H1 (cell line): ENCODE measurements at regions not wholly inside any gene's neighbourhood (a gene's known extent, or its start where the extent isn't known, plus 50 kb on each side); places are given as distances from the start of the nearest gene placed in this dataset.

ENCODE experiments used
- CTCF ChIA-PET: fragments of 300-600 bp; sonication (Branson Sonifier 250); formaldehyde crosslinking; loops from one replicate; lab custom pipeline; 2021; ENCODE audit not compliant: partially characterized antibody; lab: Charles Lee
- POLR2A ChIA-PET: fragments of 300-600 bp; sonication (Branson Sonifier 250); formaldehyde crosslinking; loops from one replicate; lab custom pipeline; 2021; ENCODE audit warnings: inconsistent platforms; ENCODE audit not compliant: partially characterized antibody; lab: Charles Lee
- DNase-seq, 2 experiments: peaks; one replicate each; pipeline versions ENCODE4 v3.0.0 to v3.0.0-alpha.2; 2010 to 2022; ENCODE audit warnings: low spot score in 2 of 2, low read depth in 1 of 2, mixed read lengths in 1 of 2
- FAIRE-seq: peaks from 2 replicates; lab custom pipeline; 2011; peaks lifted over from hg19 to GRCh38; lab: Jason Lieb, UNC
- H2AFZ ChIP-seq: 2 replicates; pipeline ENCODE4 v1.8.1; 2012; ENCODE audit warnings: low read length, inconsistent platforms
- H2AK5ac ChIP-seq: 2 replicates; pipeline ENCODE4 v1.6.1; 2013; ENCODE audit warnings: low read depth, low read length
- H2BK120ac ChIP-seq: replicated peaks from 2 replicates; pipeline ENCODE3; 2013; ENCODE audit warnings: low read depth, low read length, inconsistent platforms
- H2BK12ac ChIP-seq: 2 replicates; pipeline ENCODE4 v1.6.1; 2013; ENCODE audit warnings: low read depth, low read length
- H2BK15ac ChIP-seq: 2 replicates; pipeline ENCODE4 v1.6.1; 2013; ENCODE audit warnings: low read length
- H2BK20ac ChIP-seq: 2 replicates; pipeline ENCODE4 v1.6.1; 2013; ENCODE audit warnings: low read length
- H2BK5ac ChIP-seq: 2 replicates; pipeline ENCODE4 v1.6.1; 2013; ENCODE audit warnings: low read depth, low read length
- H3K14ac ChIP-seq: 2 replicates; pipeline ENCODE4 v1.6.1; 2013; ENCODE audit warnings: inconsistent platforms; ENCODE audit not compliant: insufficient read length
- H3K18ac ChIP-seq: 2 replicates; pipeline ENCODE4 v1.6.1; 2013; ENCODE audit warnings: low read length; ENCODE audit errors: extremely low read depth
- H3K23ac ChIP-seq: 2 replicates; pipeline ENCODE4 v1.6.1; 2013; ENCODE audit warnings: inconsistent platforms; ENCODE audit not compliant: insufficient read length
- H3K23me2 ChIP-seq: 2 replicates; pipeline ENCODE4 v1.6.1; 2013; ENCODE audit warnings: low read depth, low read length
- H3K27ac ChIP-seq: 2 replicates; pipeline ENCODE4 v1.6.1; 2011; ENCODE audit warnings: low read depth, low read length, inconsistent platforms
- H3K27me3 ChIP-seq, 4 experiments: replicated peaks in 1 of 4; 1 replicate in 1 of 4; 2 replicates in 3 of 4; pipeline versions ENCODE4 v1.6.1 to v1.8.1; 2011 to 2013; ENCODE audit warnings: low read length in 3 of 4, mild to moderate bottlenecking in 3 of 4, inconsistent platforms in 2 of 4, mixed read lengths in 2 of 4, moderate library complexity in 1 of 4; ENCODE audit not compliant: control insufficient read depth in 3 of 4, insufficient read depth in 3 of 4; ENCODE audit errors: extremely low read depth in 1 of 4
- H3K36me3 ChIP-seq, 4 experiments: 2 replicates each; pipeline versions ENCODE4 v1.6.1 to v1.8.1; 2011 to 2013; ENCODE audit warnings: mild to moderate bottlenecking in 4 of 4, low read length in 3 of 4, moderate library complexity in 2 of 4, control low read depth in 1 of 4, inconsistent platforms in 1 of 4; ENCODE audit not compliant: insufficient read depth in 4 of 4, control insufficient read depth in 2 of 4
- H3K4ac ChIP-seq: replicated peaks from 2 replicates; pipeline ENCODE3; 2013; ENCODE audit warnings: low read length, low read depth, mixed read lengths, inconsistent platforms; ENCODE audit not compliant: insufficient read length
- H3K4me1 ChIP-seq, 4 experiments: replicated peaks in 1 of 4; 1 replicate in 1 of 4; 2 replicates in 3 of 4; pipeline versions ENCODE4 v1.6.1 to v1.8.1; 2011 to 2013; ENCODE audit warnings: low read length in 3 of 4, inconsistent platforms in 2 of 4, mixed read lengths in 1 of 4; ENCODE audit not compliant: insufficient read depth in 4 of 4, control insufficient read depth in 3 of 4
- H3K4me2 ChIP-seq, 2 experiments: 2 replicates each; pipeline versions ENCODE4 v1.6.1 to v1.8.1; 2011 to 2013; ENCODE audit warnings: low read depth in 2 of 2, low read length in 2 of 2, control low read depth in 1 of 2, inconsistent platforms in 1 of 2, mild to moderate bottlenecking in 1 of 2; ENCODE audit not compliant: insufficient read depth in 1 of 2
- H3K4me3 ChIP-seq, 4 experiments: fragments of 200-600, 300-600 bp in 1 of 4; sonication (generic), shearing (Covaris generic), sonication (Bioruptor Twin) in 1 of 4; 2 replicates each; pipeline versions ENCODE4 v1.5.1 to v1.8.1; 2011 to 2016; ENCODE audit warnings: low read length in 4 of 4, low read depth in 3 of 4, control low read depth in 2 of 4, inconsistent platforms in 2 of 4, mild to moderate bottlenecking in 2 of 4, mixed read lengths in 1 of 4, moderate library complexity in 1 of 4; ENCODE audit not compliant: insufficient read depth in 2 of 4; ENCODE audit errors: extremely low read depth in 1 of 4
- H3K56ac ChIP-seq: replicated peaks from 2 replicates; pipeline ENCODE3; 2013; ENCODE audit warnings: low read depth, mild to moderate bottlenecking, mixed read lengths, low read length, inconsistent platforms; ENCODE audit not compliant: insufficient read length
- H3K79me1 ChIP-seq: 2 replicates; pipeline ENCODE4 v1.6.1; 2013; ENCODE audit warnings: low read depth, low read length, control low read depth
- H3K79me2 ChIP-seq, 2 experiments: 2 replicates each; pipeline versions ENCODE4 v1.6.1 to v1.8.1; 2012 to 2013; ENCODE audit warnings: low read length in 2 of 2, mild to moderate bottlenecking in 2 of 2, inconsistent platforms in 1 of 2; ENCODE audit not compliant: insufficient read depth in 2 of 2, control insufficient read depth in 1 of 2
- H3K9ac ChIP-seq, 4 experiments: replicated peaks in 1 of 4; 1 replicate in 1 of 4; 2 replicates in 3 of 4; pipeline versions ENCODE4 v1.6.1 to v1.8.1; 2011 to 2013; ENCODE audit warnings: low read depth in 3 of 4, low read length in 3 of 4, control low read depth in 2 of 4, mild to moderate bottlenecking in 2 of 4, moderate library complexity in 2 of 4, inconsistent platforms in 1 of 4; ENCODE audit errors: extremely low read depth in 1 of 4
- H3K9me3 ChIP-seq, 2 experiments: 2 replicates each; pipeline versions ENCODE4 v1.6.1 to v1.8.1; 2012 to 2013; ENCODE audit warnings: mild to moderate bottlenecking in 2 of 2, moderate library complexity in 2 of 2, control low read depth in 1 of 2, inconsistent platforms in 1 of 2, low read depth in 1 of 2, low read length in 1 of 2, mixed read lengths in 1 of 2; ENCODE audit not compliant: insufficient read depth in 2 of 2
- H4K20me1 ChIP-seq, 2 experiments: replicated peaks in 1 of 2; 2 replicates each; pipeline versions ENCODE3 to v1.8.1; 2011 to 2013; ENCODE audit warnings: inconsistent platforms in 2 of 2, low read length in 2 of 2, mild to moderate bottlenecking in 1 of 2; ENCODE audit not compliant: insufficient read depth in 2 of 2, control insufficient read depth in 1 of 2
- H4K5ac ChIP-seq: 2 replicates; pipeline ENCODE4 v1.6.1; 2013; ENCODE audit warnings: low read length, low read depth, mixed read lengths, inconsistent platforms; ENCODE audit not compliant: insufficient read length
- H4K8ac ChIP-seq: 2 replicates; pipeline ENCODE4 v1.8.0; 2013; ENCODE audit warnings: mild to moderate bottlenecking, moderate library complexity, low read length, inconsistent platforms; ENCODE audit not compliant: insufficient read depth; ENCODE audit errors: extremely low read depth
- H4K91ac ChIP-seq: replicated peaks from 2 replicates; pipeline ENCODE3; 2013; ENCODE audit warnings: low read length, mixed read lengths, inconsistent platforms; ENCODE audit not compliant: insufficient read length
- CBX5 ChIP-seq: fragments of 300-800, 300-1000 bp; sonication (generic); IDR thresholded peaks from 2 replicates; pipeline ENCODE4 v1.7.1; 2016; ENCODE audit warnings: antibody characterized with exemption, low read length, low read depth
- EZH2 ChIP-seq: fragments of 200-600 bp; sonication (generic); IDR thresholded peaks from 2 replicates; pipeline ENCODE4 v1.7.1; 2012; ENCODE audit warnings: low read depth, mild to moderate bottlenecking, moderate library complexity, low read length, inconsistent platforms; ENCODE audit not compliant: severe bottlenecking
- POLR2AphosphoS5 ChIP-seq: IDR thresholded peaks from 2 replicates; pipeline ENCODE4 v1.6.1; 2011; ENCODE audit warnings: low read depth, low read length
- POU5F1 ChIP-seq: IDR thresholded peaks from 2 replicates; pipeline ENCODE4 v1.6.1; 2011; ENCODE audit warnings: low read depth, mild to moderate bottlenecking, low read length, moderate library complexity
- SIN3A ChIP-seq, 2 experiments: IDR thresholded peaks in 1 of 2; conservative IDR thresholded peaks in 1 of 2; 2 replicates each; pipeline ENCODE4 v1.6.1; 2011 to 2012; ENCODE audit warnings: low read length in 2 of 2, improper control_type of control experiment in 1 of 2, low read depth in 1 of 2, mild to moderate bottlenecking in 1 of 2
- SIRT6 ChIP-seq: IDR thresholded peaks from one replicate; pipeline ENCODE4 v1.7.1; 2012; ENCODE audit warnings: low read length, inconsistent platforms
- TAF1 ChIP-seq: IDR thresholded peaks from 2 replicates; pipeline ENCODE4 v1.6.1; 2011; ENCODE audit warnings: mild to moderate bottlenecking, low read depth, low read length
- TEAD4 ChIP-seq: IDR thresholded peaks from 2 replicates; pipeline ENCODE4 v1.6.1; 2012; ENCODE audit warnings: low read depth, low read length, inconsistent platforms, mixed read lengths
- YY1 ChIP-seq: IDR thresholded peaks from 2 replicates; pipeline ENCODE4 v1.6.1; 2011; ENCODE audit warnings: low read depth, mild to moderate bottlenecking, low read length
- WGBS, 2 experiments: shearing (Covaris generic) in 1 of 2; methylation state at CpG; one replicate each; pipeline versions ENCODE4 v1.1.6 to v1.1.7; 2013 to 2015; ENCODE audit warnings: low lambda C conversion rate in 2 of 2, mixed read lengths in 2 of 2, inconsistent platforms in 1 of 2, low coverage in 1 of 2, missing lambda C conversion rate in 1 of 2; ENCODE audit not compliant: insufficient replicate concordance in 2 of 2, insufficient coverage in 1 of 2, insufficient read length in 1 of 2; ENCODE audit errors: extremely low coverage in 1 of 2, missing lambda C conversion rate in 1 of 2; 5-methylcytosine and 5-hydroxymethylcytosine counted together

GRCh38 chr3:194951931-194952582 lies 266.4 kb downstream of the FAM43A start:
- 88% methylated on average over 6 of the region's 6 CpGs; no CpG with 5 or more reads in 1 of the 2 experiments for WGBS, 2 experiments
- Histone ChIP-seq H4K5ac (no peak overlapping the region), H3K9ac (no peak overlapping the region), H3K4me2 (no peak overlapping the region), H3K36me3 (no peaks in the 10 kb centered on the region), H3K23ac (no peak overlapping the region), H2AK5ac (no peak overlapping the region), H3K27me3 (no peaks in the 10 kb centered on the region; a peak in 1 of 7 replicates), H3K4me3 (no peak overlapping the region), H2BK5ac (no peak overlapping the region), H3K18ac (no peak overlapping the region), H2BK120ac (no peak overlapping the region), H3K4me1 (peaks cover 0 to 3% (median 0%) of the 10 kb centered on the region in 4 experiments; a peak in 1 of 7 replicates), H4K91ac (no peak overlapping the region), H3K56ac (no peak overlapping the region), H3K79me2 (no peaks in the 10 kb centered on the region), H3K4ac (no peak overlapping the region), H2AFZ (no peak overlapping the region), H2BK20ac (no peak overlapping the region), H2BK12ac (no peak overlapping the region), H3K14ac (no peak overlapping the region), H3K23me2 (no peaks in the 10 kb centered on the region), H2BK15ac (no peak overlapping the region), H4K20me1 (no peaks in the 10 kb centered on the region), H3K79me1 (no peaks in the 10 kb centered on the region), H3K27ac (no peak overlapping the region), H4K8ac (no peak overlapping the region), H3K9me3 (peaks cover 0 to 3% of the 10 kb centered on the region in 2 experiments; a peak in 1 of 4 replicates)
- ChIA-PET POLR2A (no interaction called here), CTCF (interaction anchor here (1.3 to 3.3 kb wide), 7 partner anchors 11 to 269 kb away, joined by 3 to 24 read pairs (median 5); no protein-coding TSS in a partner anchor)
- TF ChIP-seq YY1 (no peak), TEAD4 (no peak), SIRT6 (no peak), POU5F1 (no peak), TAF1 (no peak), CBX5 (no peak), SIN3A (conservative IDR thresholded peaks at IDR 0.05 in 1 of 2, IDR thresholded peaks at IDR 0.05 in 1 of 2; ENCODE audit: low read depth in 1 of 2, low read length in 2 of 2) (no peak), POLR2AphosphoS5 (no peak), EZH2 (no peak)
- FAIRE-seq (no peak), DNase-seq (no peak)
